ENCODE measurements at regions not wholly inside any gene's neighbourhood (a gene's known extent, or its start where the extent isn't known, plus 50 kb on each side); places are given as distances from the start of the nearest gene placed in this dataset.

DNA sequence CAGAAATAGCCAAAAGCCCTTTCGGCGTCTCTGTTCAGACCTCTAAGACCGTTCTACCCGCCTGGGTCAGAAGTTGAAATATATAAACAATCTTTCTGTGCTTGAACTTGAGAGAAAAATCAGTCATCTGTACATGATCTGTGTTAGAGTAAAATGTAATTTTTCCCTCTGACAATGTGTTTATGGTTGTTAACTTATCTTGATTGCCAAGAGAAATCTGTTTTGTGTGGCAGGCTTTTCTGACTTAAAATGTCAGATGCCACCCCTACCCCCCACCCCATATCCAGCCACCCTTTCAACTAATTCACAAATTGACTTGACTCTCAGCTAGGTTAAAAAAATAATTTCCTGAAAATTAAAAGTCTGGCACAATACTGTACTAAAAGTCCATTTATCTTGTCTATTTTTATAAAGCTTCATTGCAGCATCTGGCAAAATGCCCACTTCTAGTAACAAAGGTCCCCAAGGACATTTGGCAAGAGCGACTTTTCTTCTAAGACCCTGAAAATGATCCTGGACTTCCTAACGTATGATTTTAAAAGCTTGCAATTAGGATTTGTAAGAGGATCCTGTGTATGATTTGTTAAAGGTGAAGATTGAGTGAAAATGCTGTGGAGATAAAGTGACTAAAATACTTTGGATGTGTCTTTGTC is 304.2 kb downstream of the EPHA4 start:
- Histone ChIP-seq H3K36me3 (no peaks in the 10 kb centered on the region), H3K4me1 (peaks cover 8% of the 10 kb centered on the region), H3K27me3 (ENCODE audit: low read depth) (no peaks in the 10 kb centered on the region), H3K4me3 (no peak overlapping the region), H3K27ac (replicated peaks) (no peak overlapping the region), H3K9me3 (replicated peaks) (no peaks in the 10 kb centered on the region)
- no peak for TF ChIP-seq CTCF (IDR thresholded peaks at IDR 0.05; ENCODE audit: borderline replicate concordance)
- no peak for DNase-seq
- intact Hi-C loops (cut with micrococcal nuclease), result no loop called here

GRCh38 chr2:221268631-221269030 is 303.5 kb downstream of the EPHA4 start:
- intact Hi-C loops (cut with micrococcal nuclease), result no loop called here

DNA sequence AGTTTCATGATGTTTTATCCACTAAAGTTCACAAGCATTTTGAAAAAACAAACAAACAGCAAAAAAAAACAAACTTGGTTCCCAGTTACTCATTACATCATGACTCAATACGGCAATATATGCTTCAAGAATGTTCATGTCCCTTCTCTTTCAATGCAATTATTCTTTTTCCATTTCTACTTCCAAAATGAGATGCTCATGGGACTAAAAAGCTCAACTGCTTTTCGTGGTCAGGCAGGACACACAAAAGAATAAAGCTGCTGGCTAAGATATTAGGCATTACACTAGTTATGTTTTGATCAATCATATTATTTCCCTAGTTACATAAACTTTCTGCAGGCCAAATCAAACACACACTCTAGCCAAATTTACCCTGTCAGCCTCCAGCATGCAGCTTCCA is 301.3 kb downstream of the EPHA4 start:
- H3K4me3 ChIP-seq, result no peak overlapping the region
- TF ChIP-seq CTCF (IDR thresholded peaks at IDR 0.05; ENCODE audit: borderline replicate concordance), result no peak
- H3K9me3 ChIP-seq (replicated peaks), result no peaks in the 10 kb centered on the region
- no peaks in the 10 kb centered on the region for H3K36me3 ChIP-seq
- intact Hi-C loops (cut with micrococcal nuclease), result no loop called here
- no peak overlapping the region for H3K27ac ChIP-seq (replicated peaks)
- no peak for DNase-seq
- no peaks in the 10 kb centered on the region for H3K27me3 ChIP-seq (ENCODE audit: low read depth)
- peaks cover 8% of the 10 kb centered on the region for H3K4me1 ChIP-seq

More at GRCh38 chr2:221268631-221269030, 303.5 kb downstream of the EPHA4 start:
- Histone ChIP-seq H3K27me3 (ENCODE audit: low read depth) (no peaks in the 10 kb centered on the region), H3K9me3 (replicated peaks) (no peaks in the 10 kb centered on the region), H3K27ac (replicated peaks) (no peak overlapping the region), H3K4me1 (peaks cover 8% of the 10 kb centered on the region), H3K4me3 (no peak overlapping the region), H3K36me3 (no peaks in the 10 kb centered on the region)
- no peak for TF ChIP-seq CTCF (IDR thresholded peaks at IDR 0.05; ENCODE audit: borderline replicate concordance)
- no peak for DNase-seq

GRCh38 chr2:221272729-221273128 is 299.4 kb downstream of the EPHA4 start:
- no peak for DNase-seq
- intact Hi-C loops (cut with micrococcal nuclease), result no loop called here
- no peak overlapping the region for H3K27ac ChIP-seq (replicated peaks)
- H3K4me1 ChIP-seq, result peaks cover 7% of the 10 kb centered on the region
- no peaks in the 10 kb centered on the region for H3K36me3 ChIP-seq
- TF ChIP-seq CTCF (IDR thresholded peaks at IDR 0.05; ENCODE audit: borderline replicate concordance), result no peak
- no peaks in the 10 kb centered on the region for H3K9me3 ChIP-seq (replicated peaks)
- no peak overlapping the region for H3K4me3 ChIP-seq
- no peaks in the 10 kb centered on the region for H3K27me3 ChIP-seq (ENCODE audit: low read depth)

- no peak overlapping the region for H3K27ac ChIP-seq (replicated peaks)
- no peaks in the 10 kb centered on the region for H3K36me3 ChIP-seq
- H3K4me3 ChIP-seq, result no peak overlapping the region
- H3K27me3 ChIP-seq (ENCODE audit: low read depth), result no peaks in the 10 kb centered on the region
- no peaks in the 10 kb centered on the region for H3K9me3 ChIP-seq (replicated peaks)
- no peak for DNase-seq
- TF ChIP-seq CTCF (IDR thresholded peaks at IDR 0.05; ENCODE audit: borderline replicate concordance), result no peak
- intact Hi-C loops (cut with micrococcal nuclease), result no loop called here
- no peaks in the 10 kb centered on the region for H3K4me1 ChIP-seq
Observed at GRCh38 chr2:221276033-221276432, 296.1 kb downstream of the EPHA4 start.
